HAP-1 (cell line): ENCODE measurements at regions not wholly inside any gene's neighbourhood (a gene's known extent, or its start where the extent isn't known, plus 50 kb on each side); places are given as distances from the start of the nearest gene placed in this dataset.
"Not testable (repeated sequence)": the region's sequence is repeated elsewhere in the genome, so short reads cannot be mapped to it uniquely, and the experiment has no call there.

Experiments
- DNase-seq, 2 experiments: peaks; one replicate each; pipeline ENCODE4 v3.0.0-alpha.2; 2016 to 2020; ENCODE audit warnings: low spot score in 2 of 2
- H3K27me3 ChIP-seq: fragments of 250-450 bp; sonication (Bioruptor Pico); 2 replicates; pipeline ENCODE4 v1.5.1; 2020; ENCODE audit warnings: low read depth, mild to moderate bottlenecking, moderate library complexity
- H3K36me3 ChIP-seq: fragments of 250-450 bp; sonication (Bioruptor Pico); replicated peaks from 2 replicates; pipeline ENCODE4 v1.5.1; 2020; ENCODE audit warnings: mild to moderate bottlenecking
- H3K4me1 ChIP-seq: fragments of 250-450 bp; sonication (Bioruptor Pico); 2 replicates; pipeline ENCODE4 v1.5.1; 2020; ENCODE audit warnings: mild to moderate bottlenecking
- H3K4me3 ChIP-seq: fragments of 250-450 bp; sonication (Bioruptor Pico); 2 replicates; pipeline ENCODE4 v1.5.1; 2020; ENCODE audit warnings: mild to moderate bottlenecking, moderate library complexity
- H3K9me3 ChIP-seq: fragments of 250-450 bp; sonication (Bioruptor Pico); 2 replicates; pipeline ENCODE4 v1.5.1; 2020; ENCODE audit warnings: mild to moderate bottlenecking, moderate library complexity
- in situ Hi-C: fragments of 300-500 bp; cut with MboI; formaldehyde crosslinking; loops from 3 replicates; pipeline ENCODE4 v1.14.3; 2020; ENCODE audit warnings: low sequenced_read_pairs, inconsistent platforms, mixed read lengths

DNA sequence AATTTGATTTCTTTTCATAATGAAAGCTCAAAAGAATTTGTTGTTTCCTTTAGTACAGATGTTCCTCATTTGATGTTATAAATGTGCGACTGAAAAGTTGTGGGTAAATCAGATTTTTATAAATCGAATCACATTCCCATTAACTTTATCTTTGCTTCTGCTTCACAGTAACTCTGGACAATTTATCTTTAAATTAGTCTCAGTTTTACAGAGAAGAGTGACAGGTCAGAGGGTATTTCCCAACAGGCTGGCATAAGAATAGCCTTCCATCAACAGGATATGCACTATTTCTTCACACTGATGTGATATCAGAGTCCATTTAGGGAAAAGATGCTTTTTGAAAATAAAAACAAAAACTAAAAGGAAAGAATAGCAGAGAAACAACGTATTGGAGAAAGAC lies 286.9 kb downstream of the FRK start:
- H3K36me3 ChIP-seq = no peaks in the 10 kb centered on the region
- no peak overlapping the region for H3K4me3 ChIP-seq
- no peaks in the 10 kb centered on the region for H3K27me3 ChIP-seq
- in situ Hi-C loops = no loop called here
- DNase-seq = no peak
- no peaks in the 10 kb centered on the region for H3K9me3 ChIP-seq
- H3K4me1 ChIP-seq = no peaks in the 10 kb centered on the region

DNA sequence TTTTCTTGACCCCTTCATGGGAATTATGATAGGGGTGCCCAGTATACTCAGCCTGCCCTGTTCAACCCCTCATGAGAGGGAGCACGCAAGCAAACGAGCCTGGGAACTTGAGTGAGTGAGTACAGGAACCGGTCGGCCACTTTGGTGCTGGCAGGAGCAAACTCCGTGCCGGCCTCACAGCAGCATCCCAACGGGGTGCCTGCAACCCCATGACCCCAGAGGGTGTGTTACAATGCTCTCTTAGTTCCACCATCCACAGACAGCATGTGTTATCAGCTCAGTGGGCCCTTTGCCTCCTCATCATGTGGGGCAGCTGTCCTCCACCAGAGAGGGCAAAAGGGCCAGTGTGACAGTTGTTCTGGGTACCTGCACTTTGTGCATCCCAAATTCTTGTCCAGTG lies 289.8 kb downstream of the FRK start:
- no peaks in the 10 kb centered on the region for H3K9me3 ChIP-seq
- no peak for DNase-seq
- in situ Hi-C loops = no loop called here
- H3K36me3 ChIP-seq = no peaks in the 10 kb centered on the region
- no peak overlapping the region for H3K4me3 ChIP-seq
- no peaks in the 10 kb centered on the region for H3K4me1 ChIP-seq
- H3K27me3 ChIP-seq = no peaks in the 10 kb centered on the region

DNA sequence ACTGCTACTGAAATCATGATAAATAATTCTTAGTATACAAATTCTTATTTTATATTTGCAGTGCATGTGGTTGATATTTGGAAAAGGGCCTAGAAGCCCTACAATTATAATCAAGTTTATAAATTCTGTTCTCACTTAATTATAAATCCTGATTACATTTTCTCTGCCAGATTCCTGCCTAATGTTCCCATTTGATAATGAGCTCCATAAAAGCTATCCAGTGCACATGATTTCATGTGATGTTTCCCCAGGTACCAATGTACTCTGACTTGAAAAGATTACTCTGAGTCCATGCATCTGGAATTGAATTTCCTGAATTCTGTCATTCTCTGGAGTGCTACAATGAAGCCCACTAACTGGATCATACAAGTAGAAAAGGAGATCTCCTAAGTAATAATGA lies 292.2 kb downstream of the FRK start:
- in situ Hi-C loops = no loop called here
- Histone ChIP-seq H3K9me3 (no peaks in the 10 kb centered on the region), H3K27me3 (no peaks in the 10 kb centered on the region), H3K4me3 (no peak overlapping the region), H3K36me3 (no peaks in the 10 kb centered on the region), H3K4me1 (no peaks in the 10 kb centered on the region)
- no peak for DNase-seq

DNA sequence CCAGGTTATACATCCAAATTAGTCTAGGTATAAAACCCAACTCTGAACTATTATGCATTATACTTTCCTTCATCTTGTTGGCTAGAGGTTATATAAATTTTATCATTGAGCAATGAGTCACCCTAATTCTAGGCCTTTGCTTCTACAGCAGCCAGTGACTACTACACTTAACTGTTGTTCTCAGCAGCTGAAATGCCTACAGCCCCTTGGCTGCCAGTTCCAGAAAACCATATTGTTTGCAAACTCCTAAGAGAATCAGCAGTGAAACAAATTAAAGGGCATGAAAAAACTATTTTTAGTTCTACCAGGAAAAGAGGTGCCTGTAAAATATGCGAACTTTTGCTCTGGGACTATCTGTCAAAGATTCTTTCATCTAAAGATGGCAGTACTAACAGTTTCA lies 292.8 kb downstream of the FRK start:
- in situ Hi-C loops = no loop called here
- Histone ChIP-seq H3K4me3 (no peak overlapping the region), H3K4me1 (no peaks in the 10 kb centered on the region), H3K27me3 (no peaks in the 10 kb centered on the region), H3K9me3 (no peaks in the 10 kb centered on the region), H3K36me3 (no peaks in the 10 kb centered on the region)
- no peak for DNase-seq

DNA sequence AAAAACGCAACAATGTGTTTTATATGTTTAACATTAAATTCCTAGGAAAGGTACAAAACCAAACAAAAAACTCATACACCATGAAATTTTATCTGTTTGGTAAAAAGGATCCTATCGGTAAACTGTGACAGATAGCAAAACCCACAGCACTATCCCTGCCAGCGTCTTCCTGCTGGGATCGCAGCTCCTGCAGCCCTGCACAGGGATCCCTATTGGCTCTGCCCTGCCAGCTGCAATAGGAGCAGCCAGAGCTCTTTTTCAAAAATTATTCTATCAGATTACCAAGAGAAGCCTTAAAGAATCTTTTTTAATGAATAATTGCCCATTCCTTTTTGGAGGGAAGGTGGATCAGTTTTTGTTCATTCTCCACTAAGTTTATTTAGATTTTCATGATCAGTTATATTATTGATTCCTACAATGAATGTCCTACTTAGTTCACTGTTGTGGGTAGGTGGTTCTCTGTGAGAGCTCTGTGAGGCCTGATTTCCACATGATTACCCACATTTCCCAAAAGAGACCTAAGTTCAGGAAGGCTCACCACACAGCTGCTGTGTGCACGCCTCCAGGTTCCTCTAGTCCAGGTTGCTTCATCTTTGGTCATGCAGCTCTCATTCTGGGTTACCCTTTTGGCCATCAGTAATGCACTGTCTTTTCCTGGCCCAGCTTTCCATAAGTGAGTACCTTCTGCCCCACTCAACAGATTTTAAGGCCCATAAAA lies 293.8 kb downstream of the FRK start:
- in situ Hi-C loops = no loop called here
- no peaks in the 10 kb centered on the region for H3K9me3 ChIP-seq
- no peaks in the 10 kb centered on the region for H3K36me3 ChIP-seq
- DNase-seq = no peak
- H3K4me1 ChIP-seq = no peaks in the 10 kb centered on the region
- no peak overlapping the region for H3K4me3 ChIP-seq
- H3K27me3 ChIP-seq = no peaks in the 10 kb centered on the region

DNA sequence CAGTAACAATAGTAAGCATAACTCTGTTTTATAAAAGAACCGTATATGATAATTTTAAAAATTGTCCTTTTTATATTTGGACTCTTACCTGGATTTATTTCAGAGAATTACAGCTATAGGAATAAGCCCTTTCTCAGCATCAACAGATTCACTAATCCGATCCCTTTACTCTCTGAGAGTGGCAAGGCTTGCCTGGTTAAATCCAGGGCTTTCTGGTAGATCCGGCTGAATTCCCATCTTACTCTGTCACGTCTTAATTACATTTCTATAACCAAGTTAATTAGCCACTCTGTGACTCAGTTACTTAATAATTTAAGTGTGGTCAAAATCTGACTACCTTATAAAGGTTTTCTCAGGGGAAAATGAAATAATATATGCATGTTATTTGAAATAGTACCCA lies 294.7 kb downstream of the FRK start:
- in situ Hi-C loops = no loop called here
- no peaks in the 10 kb centered on the region for H3K36me3 ChIP-seq
- no peak overlapping the region for H3K4me3 ChIP-seq
- no peaks in the 10 kb centered on the region for H3K9me3 ChIP-seq
- H3K4me1 ChIP-seq = no peaks in the 10 kb centered on the region
- no peak for DNase-seq
- no peaks in the 10 kb centered on the region for H3K27me3 ChIP-seq

DNA sequence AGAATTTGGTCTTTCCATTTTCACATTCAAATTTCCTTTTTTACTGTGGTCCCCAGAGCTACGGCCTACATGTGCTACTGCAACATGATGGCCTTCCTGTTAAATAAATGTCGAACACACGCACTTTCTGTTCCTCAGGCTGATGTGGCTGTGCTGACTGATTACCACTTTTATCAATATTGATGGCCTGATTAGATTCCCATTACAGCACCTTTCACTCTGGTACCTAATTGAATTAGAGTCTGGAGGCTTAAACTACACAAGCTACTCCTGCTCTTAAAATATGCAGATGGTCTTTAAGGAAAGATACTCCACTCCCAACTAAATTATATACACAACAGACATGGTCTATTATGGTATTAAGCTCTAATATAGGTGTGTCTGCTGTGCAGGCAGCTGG lies 301.6 kb downstream of the FRK start:
- H3K4me1 ChIP-seq = no peaks in the 10 kb centered on the region
- H3K27me3 ChIP-seq = no peaks in the 10 kb centered on the region
- DNase-seq = no peak
- H3K9me3 ChIP-seq = no peaks in the 10 kb centered on the region
- no peak overlapping the region for H3K4me3 ChIP-seq
- in situ Hi-C loops = no loop called here
- no peaks in the 10 kb centered on the region for H3K36me3 ChIP-seq

DNA sequence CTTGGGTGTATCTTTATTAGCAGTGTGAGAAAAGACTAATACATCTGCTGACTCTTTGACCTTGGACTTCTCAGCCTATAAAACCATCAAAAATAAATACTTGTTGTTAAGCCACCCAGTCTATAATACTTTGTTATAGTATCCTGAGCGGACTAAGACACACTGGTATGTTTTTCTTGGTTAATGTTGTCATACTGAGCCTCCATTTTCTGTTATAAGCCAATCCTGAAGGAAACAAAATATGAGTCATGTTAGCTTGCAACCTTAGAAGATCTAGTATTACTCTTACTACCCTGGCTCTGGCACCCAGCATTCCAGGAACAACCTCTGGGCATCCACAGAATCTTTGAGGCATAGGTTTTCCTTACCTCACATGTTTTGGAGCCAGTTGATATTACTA lies 307.2 kb downstream of the FRK start:
- no peaks in the 10 kb centered on the region for H3K36me3 ChIP-seq
- no peak for DNase-seq
- H3K9me3 ChIP-seq = no peaks in the 10 kb centered on the region
- no peaks in the 10 kb centered on the region for H3K27me3 ChIP-seq
- in situ Hi-C loops = no loop called here
- H3K4me1 ChIP-seq = no peaks in the 10 kb centered on the region
- no peak overlapping the region for H3K4me3 ChIP-seq

DNA sequence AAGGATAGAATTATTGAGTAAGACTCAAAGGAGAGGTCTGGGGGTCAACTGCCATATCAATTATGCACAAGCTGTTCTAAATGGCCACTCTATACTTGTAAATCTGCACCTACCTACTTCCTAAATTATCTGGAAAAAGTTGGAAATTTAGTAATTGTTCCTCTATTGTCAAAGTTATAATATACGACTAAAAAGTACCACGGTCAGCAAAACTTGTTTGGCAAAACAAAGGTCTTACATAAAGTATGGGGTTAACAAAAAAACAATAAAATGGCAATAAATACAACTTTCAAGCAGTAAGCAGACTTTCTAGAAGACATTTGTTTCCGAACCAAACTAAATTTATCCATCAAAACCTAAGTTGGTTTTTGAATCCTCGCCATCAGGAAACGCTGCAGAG lies 309.7 kb downstream of the FRK start:
- H3K36me3 ChIP-seq = no peaks in the 10 kb centered on the region
- in situ Hi-C loops = no loop called here
- no peak for DNase-seq

DNA sequence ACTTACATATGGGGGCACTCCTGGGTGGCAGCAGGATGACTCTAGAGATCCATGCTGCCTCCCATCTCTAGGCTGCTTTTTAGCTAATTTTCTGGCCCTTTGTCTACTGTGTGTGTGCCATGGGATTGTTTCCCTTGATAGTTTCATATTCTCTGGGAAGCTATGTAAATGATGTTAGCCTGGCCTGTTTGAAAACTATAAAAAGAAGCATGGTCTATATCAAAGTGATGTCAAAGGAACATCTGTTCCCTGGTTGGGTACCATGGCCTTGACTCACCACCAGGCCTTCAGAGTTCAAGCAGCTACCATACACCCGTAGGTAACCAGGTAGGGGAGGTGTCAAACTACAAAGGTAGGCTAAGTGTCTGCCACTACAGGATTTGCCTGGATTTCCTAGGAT lies 310.4 kb downstream of the FRK start:
- no peak for DNase-seq
- H3K36me3 ChIP-seq = no peaks in the 10 kb centered on the region
- H3K4me1 ChIP-seq = no peaks in the 10 kb centered on the region
- H3K27me3 ChIP-seq = no peaks in the 10 kb centered on the region
- in situ Hi-C loops = no loop called here
- no peaks in the 10 kb centered on the region for H3K9me3 ChIP-seq
- no peak overlapping the region for H3K4me3 ChIP-seq

More for the DNA sequence above, 309.7 kb downstream of the FRK start:
- no peak overlapping the region for H3K4me3 ChIP-seq
- H3K4me1 ChIP-seq = no peaks in the 10 kb centered on the region
- H3K27me3 ChIP-seq = no peaks in the 10 kb centered on the region
- no peaks in the 10 kb centered on the region for H3K9me3 ChIP-seq

DNA sequence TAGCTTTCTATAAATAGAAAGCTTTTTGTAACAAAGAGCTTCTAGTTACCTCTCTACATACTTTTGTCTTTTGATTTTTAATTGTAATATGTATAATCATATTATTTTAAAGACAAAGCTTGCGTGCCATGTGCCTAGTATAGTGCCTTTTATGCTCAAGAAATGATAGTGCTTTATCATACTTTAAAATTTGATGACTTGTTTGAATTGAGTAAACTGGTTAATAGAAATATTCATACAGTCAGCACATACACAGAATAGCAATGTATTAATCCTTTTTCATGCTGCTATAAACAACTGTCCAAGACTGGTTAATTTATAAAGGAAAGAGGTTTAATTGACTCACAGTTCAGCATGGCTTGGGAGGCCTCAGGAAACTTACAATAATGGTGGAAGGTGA lies 313.0 kb downstream of the FRK start:
- in situ Hi-C loops = no loop called here
- no peaks in the 10 kb centered on the region for H3K4me1 ChIP-seq
- no peaks in the 10 kb centered on the region for H3K36me3 ChIP-seq
- H3K27me3 ChIP-seq = no peaks in the 10 kb centered on the region
- H3K9me3 ChIP-seq = no peaks in the 10 kb centered on the region
- no peak overlapping the region for H3K4me3 ChIP-seq
- DNase-seq = no peak

DNA sequence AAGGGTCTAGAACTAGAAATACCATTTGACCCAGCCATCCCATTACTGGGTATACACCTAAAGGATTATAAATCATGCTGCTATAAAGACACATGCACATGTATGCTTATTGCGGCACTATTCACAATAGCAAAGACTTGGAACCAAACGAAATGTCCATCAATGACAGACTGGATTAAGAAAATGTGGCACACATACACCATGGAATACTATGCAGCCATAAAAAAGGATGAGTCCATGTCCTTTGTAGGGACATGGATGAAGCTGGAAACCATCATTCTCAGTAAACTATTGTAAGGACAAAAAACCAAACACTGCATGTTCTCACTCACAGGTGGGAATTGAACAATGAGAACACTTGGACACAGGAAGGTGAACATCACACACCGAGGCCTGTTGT lies 314.1 kb downstream of the FRK start:
- H3K27me3 ChIP-seq, H3K36me3 ChIP-seq, DNase-seq, H3K9me3 ChIP-seq, H3K4me3 ChIP-seq, H3K4me1 ChIP-seq, in situ Hi-C loops: not testable (repeated sequence)

DNA sequence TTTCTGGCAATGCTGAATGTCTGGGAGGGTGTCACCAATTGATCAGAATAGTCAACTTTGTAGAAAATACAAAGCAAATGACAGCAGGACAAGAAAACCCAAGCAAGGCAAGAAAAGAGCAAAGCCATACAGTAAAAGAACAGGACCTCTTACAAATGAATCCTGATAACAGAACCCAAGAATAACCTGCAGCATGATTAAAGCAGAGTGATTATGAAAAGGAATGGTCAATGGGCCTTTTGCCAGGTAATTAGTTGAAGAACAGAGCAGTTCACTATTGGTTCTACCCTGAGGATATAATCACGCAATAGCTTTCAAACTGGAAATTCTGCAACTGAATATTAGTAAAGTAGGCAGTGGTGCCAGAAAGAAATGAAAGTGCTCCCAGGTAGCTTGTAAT lies 319.8 kb downstream of the FRK start:
- Histone ChIP-seq H3K4me1 (no peaks in the 10 kb centered on the region), H3K27me3 (no peaks in the 10 kb centered on the region), H3K9me3 (no peaks in the 10 kb centered on the region), H3K4me3 (no peak overlapping the region), H3K36me3 (no peaks in the 10 kb centered on the region)
- in situ Hi-C loops = no loop called here
- no peak for DNase-seq

DNA sequence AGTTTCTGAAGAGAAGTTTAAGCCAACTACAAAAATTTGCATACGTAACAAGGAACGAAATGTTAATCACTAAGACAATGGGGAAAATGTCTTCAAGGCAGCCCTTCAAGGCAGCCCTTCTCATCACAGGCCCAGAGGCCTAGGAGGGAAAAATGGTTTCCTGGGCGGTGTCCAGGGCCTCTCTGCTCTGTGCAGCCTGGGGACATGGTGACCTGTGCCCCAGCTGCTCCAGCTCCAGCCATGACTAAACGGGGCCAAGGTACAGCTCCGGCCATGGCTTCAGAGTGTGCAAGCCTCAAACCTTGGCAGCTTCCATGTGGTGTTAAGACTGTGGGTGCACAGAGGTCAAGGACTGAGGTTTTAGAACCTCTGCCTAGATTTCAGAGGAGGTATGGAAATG lies 325.1 kb downstream of the FRK start:
- no peaks in the 10 kb centered on the region for H3K4me1 ChIP-seq
- in situ Hi-C loops = no loop called here
- no peaks in the 10 kb centered on the region for H3K36me3 ChIP-seq
- DNase-seq = no peak
- no peak overlapping the region for H3K4me3 ChIP-seq
- no peaks in the 10 kb centered on the region for H3K27me3 ChIP-seq
- no peaks in the 10 kb centered on the region for H3K9me3 ChIP-seq

DNA sequence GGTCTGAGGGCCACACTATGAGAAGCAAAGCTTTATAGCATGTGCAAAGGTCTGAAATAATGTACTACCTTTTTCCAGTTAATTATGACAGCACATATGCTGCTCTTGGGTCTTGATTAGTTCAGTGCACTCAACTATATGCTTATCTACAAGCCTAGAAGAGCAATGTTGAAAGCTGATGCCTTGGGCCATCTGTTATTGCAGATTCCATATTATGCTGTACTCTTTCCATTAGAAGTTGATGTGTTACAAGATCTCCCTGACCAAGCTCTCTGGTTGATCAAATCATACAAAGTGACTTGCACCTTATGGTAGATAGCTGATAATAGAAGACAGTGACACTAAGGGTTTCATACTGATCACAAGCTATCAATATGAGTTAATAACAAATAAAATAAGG lies 327.3 kb downstream of the FRK start:
- H3K4me3 ChIP-seq = no peak overlapping the region
- H3K9me3 ChIP-seq = no peaks in the 10 kb centered on the region
- in situ Hi-C loops = no loop called here
- no peaks in the 10 kb centered on the region for H3K4me1 ChIP-seq
- no peaks in the 10 kb centered on the region for H3K27me3 ChIP-seq
- H3K36me3 ChIP-seq = no peaks in the 10 kb centered on the region
- DNase-seq = no peak
